ENCODE measurements at regions not wholly inside any gene's neighbourhood (a gene's known extent, or its start where the extent isn't known, plus 50 kb on each side); places are given as distances from the start of the nearest gene placed in this dataset.

DNA sequence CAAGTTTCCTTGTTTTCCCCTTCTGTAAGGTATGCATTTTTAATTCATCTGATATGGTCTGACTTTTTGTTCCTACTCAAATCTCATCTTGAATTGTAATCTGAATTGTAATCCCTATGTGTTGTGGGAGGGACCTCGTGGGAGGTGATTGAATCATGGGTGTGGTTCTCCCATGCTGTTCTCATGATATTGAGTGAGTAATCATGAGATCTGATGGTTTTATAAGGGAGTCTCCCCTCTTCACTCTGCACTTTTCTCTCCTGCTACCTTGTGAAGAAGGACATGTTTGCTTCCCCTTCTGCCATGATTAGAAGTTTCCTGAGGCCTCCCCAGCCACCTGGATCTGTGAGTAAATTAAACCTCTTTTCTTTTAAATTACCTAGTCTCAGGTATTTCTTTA, 476.1 kb downstream of the LPIN1 start:
- DNase-seq, result no peak

DNA sequence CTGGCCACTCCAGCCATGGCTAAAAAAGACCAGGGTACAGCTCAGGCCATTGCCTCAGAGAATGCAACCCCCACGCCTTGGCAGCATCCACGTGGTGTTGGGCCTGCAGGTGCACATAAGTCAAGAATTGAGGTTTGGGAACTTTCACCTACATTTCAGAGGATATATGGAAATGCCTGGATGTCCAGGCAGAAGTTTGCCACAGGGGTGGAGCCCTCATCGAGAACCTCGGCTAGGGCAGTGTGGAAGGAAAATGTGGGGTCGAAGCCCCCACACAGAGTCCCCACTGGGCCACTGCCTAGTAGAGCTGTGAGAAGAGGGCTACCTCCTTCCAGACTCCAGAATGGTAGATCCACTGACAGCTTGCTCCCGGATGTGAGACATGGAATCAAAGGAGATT, 477.3 kb downstream of the LPIN1 start:
- DNase-seq, result no peak

DNA sequence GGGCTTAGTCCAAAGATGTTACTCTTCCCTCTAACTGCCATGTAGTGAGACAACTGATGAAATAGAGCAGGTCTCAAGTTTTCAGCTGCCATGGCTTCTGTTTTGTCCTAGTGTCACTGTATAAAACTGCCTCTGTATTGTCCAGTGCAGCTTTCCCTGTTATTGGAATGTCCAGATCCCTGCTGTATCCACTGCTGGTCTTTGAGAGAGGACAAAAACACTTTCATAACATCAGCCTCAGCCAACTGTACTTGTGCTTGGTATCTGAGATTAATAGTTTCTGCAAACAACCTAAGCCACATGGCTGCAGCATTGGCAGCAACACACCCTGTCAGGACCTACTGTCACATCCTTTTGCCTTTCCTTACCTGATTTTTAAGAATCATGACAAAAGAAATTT, 480.2 kb downstream of the LPIN1 start:
- no peak for DNase-seq

DNA sequence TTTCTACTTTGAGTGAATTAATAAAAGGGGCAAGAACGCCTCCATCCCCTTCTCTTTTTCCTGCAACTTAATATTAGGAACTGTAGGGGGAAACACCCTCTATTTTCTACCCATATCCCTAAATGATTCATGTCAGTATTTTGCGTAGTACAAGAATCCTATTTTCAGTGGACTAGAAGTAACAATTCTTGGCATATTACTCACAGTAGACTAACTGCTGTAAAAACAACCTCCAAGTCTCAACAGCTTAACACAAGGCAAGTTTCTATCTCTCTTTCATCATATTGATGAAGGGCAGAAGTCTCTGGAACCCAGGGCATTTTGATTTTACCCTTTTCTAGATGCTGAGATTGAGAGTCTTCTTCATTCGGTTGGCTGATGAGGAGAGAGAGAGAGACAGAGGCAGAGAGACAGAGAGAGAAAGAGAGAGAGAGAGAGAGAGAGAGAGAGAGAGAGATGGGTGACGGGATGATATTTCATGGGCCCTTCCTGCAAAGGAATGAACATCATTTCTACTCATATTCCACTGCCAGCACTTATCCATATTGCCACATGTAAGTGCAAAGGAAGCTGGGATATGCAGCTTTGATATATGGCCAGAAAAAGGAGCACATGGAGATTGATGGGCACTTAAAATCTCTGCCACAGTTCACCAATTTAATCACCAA, 481.6 kb downstream of the LPIN1 start:
- DNase-seq, result no peak

DNA sequence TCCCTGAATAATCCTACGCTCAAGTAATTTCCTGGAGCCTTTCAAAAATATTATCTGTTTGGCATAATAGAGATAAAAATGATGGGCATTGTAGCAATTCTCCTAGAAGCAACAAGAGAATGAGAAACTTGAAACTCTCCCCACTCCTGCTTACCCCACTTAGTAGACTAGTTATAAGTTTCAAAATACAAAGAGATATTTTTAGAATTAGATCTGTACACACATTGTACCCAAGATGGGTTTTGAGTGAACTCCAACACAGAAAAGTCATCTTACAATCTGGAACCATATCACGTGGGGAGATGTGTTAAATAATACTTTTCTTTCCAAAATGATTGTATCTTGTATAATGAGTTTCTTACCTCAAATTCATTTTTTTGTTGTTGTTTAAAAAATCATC, 484.9 kb downstream of the LPIN1 start:
- no peak for DNase-seq

DNA sequence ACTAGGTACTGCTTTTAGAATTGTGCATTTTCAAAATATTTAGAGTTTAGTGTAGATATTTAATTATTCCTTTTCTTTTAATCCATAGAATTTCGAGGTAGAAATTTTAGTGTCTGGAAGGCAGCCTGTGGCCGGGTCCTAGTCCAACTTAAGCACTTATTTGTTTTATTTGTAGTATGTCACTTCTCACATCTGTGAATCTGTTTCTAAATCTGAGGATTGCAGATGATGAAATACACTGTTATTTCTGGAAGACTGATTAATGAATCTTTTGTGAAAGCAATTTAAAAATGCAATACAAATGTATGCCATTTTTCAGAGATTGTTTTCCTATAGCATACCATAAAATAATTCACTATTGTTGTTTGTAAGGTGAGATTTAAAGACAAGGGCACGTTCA, 483.9 kb upstream of the TRIB2 start:
- DNase-seq, result no peak

DNA sequence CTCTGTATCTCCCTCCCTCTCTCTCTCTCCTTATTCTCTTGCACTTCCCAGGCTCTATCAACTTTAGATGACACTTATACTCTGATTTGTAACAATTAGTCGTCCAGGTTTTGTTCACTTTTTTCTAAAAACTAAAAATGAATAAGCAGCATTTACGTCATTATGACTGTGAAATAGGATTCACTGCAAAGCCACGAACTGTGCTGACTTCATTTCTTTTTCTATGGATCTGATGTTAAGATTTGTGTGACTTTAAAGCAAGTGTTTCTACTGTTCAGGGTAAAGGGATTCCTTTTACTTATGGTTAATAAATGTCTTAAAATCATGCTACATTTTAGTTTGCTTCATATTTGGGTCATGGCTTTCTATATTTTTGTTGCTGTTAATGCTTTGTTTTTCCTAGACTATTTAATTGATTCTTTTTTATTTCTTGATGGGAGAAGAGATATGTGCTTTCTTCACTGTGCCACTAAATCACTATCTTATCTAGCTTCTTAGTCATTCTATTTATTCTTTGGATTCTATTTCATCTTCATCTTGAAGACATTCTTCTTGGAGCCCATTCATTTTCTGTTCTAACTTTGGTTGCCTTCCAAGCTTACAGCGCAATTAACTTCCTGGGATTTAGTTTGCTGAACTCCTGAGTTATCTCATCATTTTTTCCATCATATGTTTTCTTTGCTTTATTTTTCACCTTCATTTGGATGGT, 480.4 kb upstream of the TRIB2 start:
- no peak for DNase-seq

DNA sequence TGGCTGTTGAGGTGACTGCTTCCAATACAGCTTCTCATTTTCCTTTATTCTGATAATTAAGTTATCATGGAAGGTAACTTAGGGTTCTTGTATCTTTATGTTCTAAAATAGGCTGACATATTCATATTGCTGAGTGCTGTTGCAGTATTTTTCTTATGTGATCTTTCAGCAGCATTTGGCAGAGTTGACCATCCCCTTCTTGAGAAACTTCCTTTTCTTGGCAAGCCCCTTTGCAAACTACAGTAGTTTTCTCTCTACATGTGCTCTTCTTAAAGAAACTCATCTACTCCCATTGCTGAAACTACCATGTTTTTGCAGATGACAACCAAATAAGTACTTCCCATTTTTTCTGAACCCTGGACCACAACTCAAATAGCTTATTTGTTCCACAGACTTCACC, 476.5 kb upstream of the TRIB2 start:
- no peak for DNase-seq

DNA sequence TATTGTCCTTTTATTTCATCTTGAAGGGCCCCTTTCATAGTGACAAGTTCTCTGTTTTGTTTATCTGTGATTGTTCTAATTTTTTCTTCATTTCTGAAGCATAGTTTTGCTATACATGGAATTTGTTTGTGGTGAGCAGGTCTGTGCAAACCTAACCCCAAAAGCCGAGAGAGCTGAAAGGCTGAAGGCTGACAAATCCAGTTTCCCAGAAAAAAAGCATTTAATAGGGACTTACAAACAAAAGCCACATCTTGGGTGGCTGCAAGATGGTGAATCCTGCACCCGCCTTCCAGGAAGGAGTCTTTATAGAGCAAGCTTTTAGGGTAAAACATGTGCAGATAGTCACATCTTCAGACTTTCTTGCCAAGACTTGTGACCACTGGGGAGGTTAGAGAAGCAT, 473.4 kb upstream of the TRIB2 start:
- DNase-seq, result no peak

DNA sequence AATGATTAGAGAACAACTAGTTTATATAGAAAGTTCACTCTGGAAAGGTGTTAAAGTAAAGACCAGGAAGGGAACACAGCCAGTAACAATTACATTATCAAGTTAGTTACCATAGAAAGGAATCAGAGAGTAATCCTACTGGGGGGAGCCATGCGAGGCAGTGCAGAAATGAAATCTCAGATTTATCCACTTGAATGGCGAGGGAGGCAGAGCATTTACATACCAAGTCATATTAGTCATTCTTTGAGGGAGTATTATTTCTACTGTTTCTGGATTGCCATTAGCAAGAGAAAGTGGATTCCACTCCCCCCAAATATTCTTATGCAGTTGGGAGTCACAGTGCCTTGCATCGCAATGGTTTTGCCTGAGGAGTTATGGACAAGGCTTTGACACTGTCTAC, 472.7 kb upstream of the TRIB2 start:
- DNase-seq, result no peak

DNA sequence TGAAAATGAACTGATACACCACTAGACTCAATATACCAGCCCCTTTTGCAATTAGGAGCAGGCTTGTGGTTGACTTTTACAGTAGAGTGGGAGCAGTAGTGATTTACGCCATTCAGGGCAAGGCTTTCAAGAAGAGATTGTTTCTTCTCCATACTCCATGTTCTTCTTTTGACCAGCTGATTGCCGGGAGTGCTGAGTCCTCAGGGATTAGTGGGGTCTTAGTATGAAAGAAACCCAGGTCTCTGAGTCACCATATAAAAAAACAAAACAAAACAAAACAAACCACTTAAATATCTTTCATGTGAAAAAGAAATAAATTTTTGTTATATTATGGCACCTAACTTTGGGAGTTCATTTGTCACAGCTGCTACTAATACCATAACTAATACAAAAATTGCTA, 465.6 kb upstream of the TRIB2 start:
- DNase-seq, result no peak

DNA sequence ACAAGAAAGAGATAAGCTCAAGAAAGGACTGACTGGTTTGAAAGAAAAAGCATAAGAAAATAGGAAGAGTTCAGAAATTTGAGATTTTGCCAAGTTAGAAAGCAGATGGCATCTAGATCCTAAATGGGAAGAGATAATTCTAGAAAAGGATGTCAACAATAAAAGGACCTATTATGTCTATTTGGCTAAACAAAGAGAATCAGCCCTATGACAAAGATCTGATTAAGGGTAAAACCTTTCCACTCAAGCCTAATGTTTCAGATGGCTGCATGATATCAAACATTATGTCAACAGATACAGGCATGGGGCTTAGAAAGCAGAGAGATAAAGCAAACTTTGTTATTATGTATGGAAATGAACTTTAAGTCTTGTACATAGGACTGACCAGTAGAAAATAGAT, 465.0 kb upstream of the TRIB2 start:
- DNase-seq, result no peak

DNA sequence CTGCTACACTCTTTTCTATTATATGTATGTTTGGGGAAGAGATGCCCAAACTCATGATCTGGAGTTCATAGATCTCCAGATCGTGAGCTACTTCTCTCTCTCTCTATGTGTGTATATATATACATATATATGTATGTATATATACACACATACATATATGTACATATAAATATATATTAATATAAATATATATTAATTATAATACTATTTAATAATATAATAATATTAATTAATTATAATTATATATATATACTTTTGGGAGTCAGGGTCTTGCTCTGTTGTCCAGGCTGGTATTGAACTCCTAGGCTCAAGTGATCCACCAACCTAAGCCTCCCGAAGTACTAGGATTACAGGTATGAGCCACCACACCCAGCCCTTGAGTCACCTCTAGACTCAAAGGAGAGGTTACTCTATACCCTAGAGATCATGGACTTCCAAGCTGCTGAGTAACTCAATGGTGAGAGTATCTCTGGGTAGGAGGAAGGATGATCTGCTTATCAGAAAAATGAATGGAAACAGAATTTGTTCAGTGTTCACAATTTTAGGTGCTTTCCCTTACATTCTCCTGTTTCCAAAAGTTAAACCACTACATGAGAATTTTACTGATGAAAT, 463.5 kb upstream of the TRIB2 start:
- no peak for DNase-seq

DNA sequence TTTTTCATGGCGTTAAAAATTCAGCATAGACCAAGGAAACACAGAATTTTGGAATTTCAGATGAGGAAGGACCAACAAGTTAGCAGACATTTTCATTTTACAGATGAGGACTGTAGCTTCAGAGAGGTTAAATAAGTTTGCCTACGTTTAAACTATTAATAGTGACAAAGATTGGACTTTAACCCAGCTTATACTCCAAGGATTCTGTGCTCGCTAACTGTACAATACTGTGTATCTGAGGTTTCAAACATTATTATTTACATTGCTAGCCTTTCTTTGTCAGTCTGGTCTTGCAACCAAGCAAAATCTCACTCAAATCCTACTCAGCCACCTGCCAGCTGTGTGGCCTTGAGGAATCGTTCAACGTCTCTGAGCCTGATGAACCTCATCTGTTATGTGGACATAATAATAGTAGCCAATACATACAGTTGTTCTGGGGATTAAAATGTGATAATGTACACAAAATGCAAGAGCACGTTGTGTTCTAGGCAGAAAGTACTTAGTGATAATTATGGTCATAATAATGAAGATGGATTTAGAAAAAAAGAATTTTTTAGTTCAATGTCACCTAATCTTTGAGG, 462.4 kb upstream of the TRIB2 start:
- no peak for DNase-seq

DNA sequence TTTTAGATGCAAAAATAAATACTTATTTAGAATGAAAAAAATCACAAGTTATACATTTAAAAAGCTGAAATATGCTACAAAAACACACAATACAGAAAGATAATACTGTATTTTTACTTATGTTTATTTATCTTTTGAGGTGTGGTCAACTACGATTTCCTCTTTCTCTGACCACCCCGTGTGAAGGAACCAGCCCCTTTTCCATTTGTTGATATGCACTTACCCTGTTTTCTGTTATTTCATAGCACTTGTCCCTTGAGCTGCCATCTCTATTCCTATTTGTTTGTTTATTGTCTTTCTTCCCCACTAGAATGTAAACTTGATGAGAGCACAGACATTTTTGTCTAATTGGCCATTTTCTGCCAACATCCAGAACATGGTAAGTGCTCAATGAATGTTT, 460.5 kb upstream of the TRIB2 start:
- no peak for DNase-seq

DNA sequence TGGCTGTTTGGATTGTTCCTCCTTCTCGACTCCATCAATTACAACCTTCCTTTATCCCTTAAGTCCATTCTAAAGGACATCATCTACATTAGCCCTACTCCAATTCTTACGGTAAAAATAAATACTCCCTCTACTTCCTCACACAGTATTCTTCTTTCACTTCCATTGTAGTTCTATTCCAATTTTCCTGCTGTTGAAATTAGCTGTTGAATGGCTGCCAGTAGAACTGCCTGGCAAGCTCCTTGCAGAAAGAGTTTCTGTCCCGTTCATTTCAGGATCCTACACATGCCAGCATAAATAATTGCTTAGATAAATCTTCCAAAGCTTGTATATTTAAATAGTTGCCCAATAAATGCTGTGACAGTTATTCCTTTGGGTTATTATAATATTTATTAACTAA, 459.3 kb upstream of the TRIB2 start:
- DNase-seq, result no peak

DNA sequence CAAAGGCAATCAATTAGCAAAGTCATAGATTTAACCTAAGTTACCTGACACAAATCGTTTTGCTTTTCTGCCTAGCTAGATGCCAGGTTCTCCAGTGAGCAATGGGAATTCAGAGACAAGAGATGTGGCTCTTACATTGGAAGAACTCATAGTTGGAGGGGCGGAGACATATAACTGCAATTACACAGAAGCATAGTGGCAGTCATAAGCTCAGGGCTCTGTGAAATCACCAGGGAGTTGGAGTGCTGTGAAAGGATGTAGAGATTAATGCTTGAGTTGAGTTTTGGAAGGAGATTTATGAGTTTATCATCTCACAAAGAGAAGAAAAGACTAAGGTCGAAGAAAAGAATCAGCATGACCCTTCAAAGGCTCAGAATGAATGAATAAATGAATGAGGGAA, 457.2 kb upstream of the TRIB2 start:
- no peak for DNase-seq

DNA sequence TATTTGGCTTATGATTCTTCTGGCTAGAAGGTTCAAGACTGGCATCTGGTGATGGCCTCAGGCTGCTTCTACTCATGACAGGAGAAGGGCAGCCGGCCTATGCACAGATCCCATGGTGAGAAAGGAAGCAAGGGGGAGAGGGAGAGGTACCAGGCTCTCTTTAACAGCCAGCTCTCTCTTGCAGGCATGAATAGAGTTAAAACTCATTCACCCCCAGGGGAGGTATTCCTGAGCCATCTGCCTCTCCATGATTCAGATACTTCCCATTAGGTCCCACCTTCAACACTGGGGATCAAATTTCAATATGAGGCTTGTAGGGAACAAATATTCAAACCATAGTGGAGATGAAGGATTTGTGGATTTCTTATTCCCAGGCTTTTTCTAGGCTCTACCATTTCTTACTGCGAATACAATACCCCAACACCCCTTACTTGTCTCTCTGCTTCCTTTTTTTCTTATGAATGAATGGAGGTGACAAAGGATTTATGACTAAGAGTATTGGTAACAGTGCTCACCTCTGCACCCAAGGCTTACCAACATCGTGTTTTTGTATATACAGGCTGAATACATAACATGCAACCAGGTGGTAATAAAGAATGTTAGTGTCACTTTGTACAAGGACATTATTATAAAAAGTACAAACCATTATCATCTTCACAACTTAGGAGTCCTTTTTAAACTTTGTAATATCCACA, 454.6 kb upstream of the TRIB2 start:
- no peak for DNase-seq

DNA sequence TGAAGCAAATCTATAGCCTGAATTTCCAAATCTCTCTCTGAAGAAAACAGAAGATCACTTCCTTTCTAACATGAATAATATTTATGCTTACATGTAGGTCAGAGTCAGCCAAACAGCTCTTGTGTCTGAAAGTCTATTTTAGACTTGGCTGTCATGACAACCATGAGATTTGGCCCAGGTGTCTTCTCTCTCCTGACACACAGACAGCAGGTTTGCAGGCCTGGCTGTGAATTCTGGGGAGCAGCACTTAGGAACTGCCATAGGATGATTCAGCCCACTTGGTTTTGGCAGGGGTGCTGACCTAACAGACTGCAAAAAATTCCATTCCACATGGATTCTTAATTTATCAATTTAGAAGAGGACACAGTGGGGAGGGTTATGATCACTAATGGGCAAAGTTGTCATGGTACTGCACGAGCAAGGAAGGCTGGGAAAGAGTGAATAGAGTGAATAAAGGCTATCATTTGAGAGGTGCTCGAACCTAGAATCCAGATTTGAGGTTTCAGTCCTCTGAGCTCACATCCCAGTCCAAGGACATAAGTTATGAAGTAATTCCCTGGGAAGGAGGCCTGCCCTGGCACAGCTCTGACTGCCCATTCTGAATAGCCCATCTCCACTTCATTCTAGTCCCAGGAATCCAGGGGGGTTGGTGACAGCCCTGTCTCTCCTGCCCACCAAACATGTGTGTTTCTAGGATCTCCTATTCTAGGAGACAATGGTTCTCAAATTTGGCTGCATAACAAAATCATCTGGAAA, 453.9 kb upstream of the TRIB2 start:
- no peak for DNase-seq

DNA sequence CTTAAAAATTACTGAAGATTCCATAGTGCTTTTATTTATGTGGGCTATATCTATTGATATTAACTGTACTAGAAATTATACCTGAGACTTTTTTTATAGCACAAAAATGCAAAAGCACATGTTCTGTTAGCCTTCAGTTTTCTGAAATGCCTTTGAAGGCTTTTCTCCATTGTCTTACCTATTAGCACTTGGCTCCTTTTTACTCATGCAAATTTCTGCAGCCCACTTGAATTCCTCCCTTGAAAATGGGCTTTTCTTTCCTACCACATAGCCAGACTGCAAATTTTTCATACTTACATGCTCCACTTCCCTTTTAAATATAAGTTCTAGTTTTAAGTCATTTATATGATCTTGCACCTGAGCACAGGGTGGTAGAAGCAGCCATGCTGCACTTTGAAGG, 453.0 kb upstream of the TRIB2 start:
- no peak for DNase-seq

DNA sequence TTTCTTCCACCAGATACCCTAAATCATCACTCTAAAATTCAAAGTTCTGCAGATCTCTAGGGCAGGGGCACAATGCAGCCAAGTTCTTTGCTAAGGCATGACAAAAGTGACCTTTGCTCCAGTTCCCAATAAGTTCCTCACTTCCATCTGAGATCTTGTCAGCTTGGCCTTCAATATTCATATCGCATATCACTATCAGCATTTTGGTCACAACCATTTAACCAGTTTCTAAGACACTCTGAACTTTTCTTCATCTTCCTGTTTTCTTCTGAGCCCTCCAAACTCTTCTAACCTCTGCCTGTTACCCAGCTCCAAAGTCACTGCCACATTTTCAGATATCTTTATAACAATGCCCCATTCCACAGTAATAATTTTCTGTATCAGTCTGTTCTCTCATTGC, 452.6 kb upstream of the TRIB2 start:
- no peak for DNase-seq

DNA sequence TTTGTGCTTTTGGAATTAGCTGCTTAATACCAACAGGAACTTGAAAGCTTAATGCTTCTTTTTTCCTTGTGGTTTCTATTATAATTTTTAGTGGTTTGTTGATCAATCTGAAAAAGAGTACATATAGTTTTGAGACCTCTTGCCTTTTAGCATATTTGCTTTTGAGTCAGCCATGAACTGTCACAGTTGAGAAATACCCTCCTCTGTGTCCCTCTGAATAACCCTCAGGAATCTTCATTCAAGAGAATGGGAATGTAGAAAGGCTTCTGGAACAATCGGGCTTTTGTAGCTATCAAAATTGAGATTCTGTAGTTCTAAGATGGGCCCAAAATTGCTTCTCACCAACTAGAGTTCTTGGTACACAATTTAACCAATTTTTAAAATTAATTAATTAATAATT, 451.1 kb upstream of the TRIB2 start:
- DNase-seq, result no peak

DNA sequence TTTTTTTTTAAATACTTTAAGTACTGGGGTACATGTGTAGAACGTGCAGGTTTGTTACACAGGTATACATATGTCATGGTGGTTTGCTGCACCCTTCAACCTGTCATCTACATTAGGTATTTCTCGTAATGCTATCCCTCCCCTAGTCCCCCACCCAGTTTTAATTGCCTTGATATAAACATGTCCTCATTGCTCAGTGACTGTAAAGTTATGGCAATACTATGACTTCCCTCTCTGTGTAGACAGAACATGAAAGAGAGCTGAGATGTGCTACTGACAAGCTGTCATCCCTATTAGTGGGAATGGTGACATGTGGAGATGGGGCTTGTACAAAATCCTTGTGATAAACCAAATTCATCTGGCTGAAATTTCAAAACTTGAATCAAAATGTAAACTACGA, 449.7 kb upstream of the TRIB2 start:
- no peak for DNase-seq
